Right cardiac atrium (tissue), 5 donors: ENCODE measurements at regions not wholly inside any gene's neighbourhood (a gene's known extent, or its start where the extent isn't known, plus 50 kb on each side); places are given as distances from the start of the nearest gene placed in this dataset.
"Not testable (repeated sequence)": the region's sequence is repeated elsewhere in the genome, so short reads cannot be mapped to it uniquely, and the experiment has no call there.

Experiments used
- ATAC-seq, 2 donors: fragments of 200-7000 bp; cut with Tn5 transposase; one replicate each; pipeline versions ENCODE4 v1.8.0 to v1.9.1; 2020; ENCODE audit warnings: moderate library complexity in 2 of 2, mild to moderate bottlenecking in 1 of 2
- DNase-seq, 3 donors: peaks; one replicate each; pipeline ENCODE4 v3.0.0-alpha.2; 2020
- H3K27ac ChIP-seq: one replicate; pipeline ENCODE4 v1.5.1; 2013; ENCODE audit warnings: mild to moderate bottlenecking, low read length, control low read depth, moderate library complexity
- H3K27me3 ChIP-seq: one replicate; pipeline ENCODE4 v1.6.1; 2013; ENCODE audit not compliant: control insufficient read depth, insufficient read depth
- H3K4me1 ChIP-seq: one replicate; pipeline ENCODE4 v1.6.1; 2013; ENCODE audit warnings: low read length; ENCODE audit not compliant: control insufficient read depth, insufficient read depth
- H3K4me3 ChIP-seq: one replicate; pipeline ENCODE4 v1.5.1; 2013; ENCODE audit warnings: low read length, control low read depth
- H3K9me3 ChIP-seq: one replicate; pipeline ENCODE4 v1.6.1; 2013; ENCODE audit warnings: low read length; ENCODE audit not compliant: control insufficient read depth
- WGBS: extraction: QIAGEN DNeasy Blood & Tissue Kit; methylation state at CpG from one replicate; pipeline ENCODE4 v1.1.7; 2013; 5-methylcytosine and 5-hydroxymethylcytosine counted together
- intact Hi-C, 4 donors: fragments of 100-400 bp; cut with DNase I; formaldehyde crosslinking; loops; one replicate each; pipeline versions ENCODE4 v1.11.0 to v1.14.0; 2022 to 2023
- donor health status: healthy with polysubstance abuse.
- donor health status: DM: no; HTN: yes; CAD: no.
- donor health status: DM: no; HTN: no; CAD: no.
- donor health status: DM: no; HTN: yes; CAD: no; lungs with severe emphysema.
- donor health status: DM: yes; HTN: yes; CAD: no.

GRCh38 chr11:134499990-134500389 lies 87.9 kb upstream of the B3GAT1 start:
- WGBS: 72% methylated on average over 8 of the region's 8 CpGs
- intact Hi-C loops: no loop called here
- H3K4me3 ChIP-seq: no peak overlapping the region
- no peaks in the 10 kb centered on the region for H3K9me3 ChIP-seq
- no peak overlapping the region for H3K27ac ChIP-seq
- ATAC-seq: no peak
- DNase-seq: no peak
- H3K27me3 ChIP-seq: no peaks in the 10 kb centered on the region
- no peaks in the 10 kb centered on the region for H3K4me1 ChIP-seq

GRCh38 chr11:134498326-134499139 lies 86.5 kb upstream of the B3GAT1 start:
- Histone ChIP-seq H3K27ac (no peak overlapping the region), H3K4me3 (no peak overlapping the region), H3K4me1 (no peaks in the 10 kb centered on the region), H3K27me3 (no peaks in the 10 kb centered on the region), H3K9me3 (no peaks in the 10 kb centered on the region)
- intact Hi-C loops: no loop called here
- 85% methylated on average over 19 of the region's 19 CpGs for WGBS
- ATAC-seq: peak in 1 of 2 donors; percentile 19
- no peak for DNase-seq

- H3K27me3 ChIP-seq: no peaks in the 10 kb centered on the region
- intact Hi-C loops: no loop called here
- H3K4me1 ChIP-seq: no peaks in the 10 kb centered on the region
- peak in 1 of 2 donors; percentile 52 for ATAC-seq
- no peaks in the 10 kb centered on the region for H3K9me3 ChIP-seq
- WGBS: 29% methylated on average over 5 of the region's 5 CpGs
- H3K4me3 ChIP-seq: no peak overlapping the region
- no peak overlapping the region for H3K27ac ChIP-seq
- no peak for DNase-seq
Measured at GRCh38 chr11:134497586-134497985, 85.5 kb upstream of the B3GAT1 start.

GRCh38 chr11:134496058-134496457 lies 84.0 kb upstream of the B3GAT1 start:
- intact Hi-C loops, H3K9me3 ChIP-seq, H3K4me1 ChIP-seq, H3K27ac ChIP-seq, H3K4me3 ChIP-seq, ATAC-seq, H3K27me3 ChIP-seq, DNase-seq: not testable (repeated sequence)
- 72% methylated on average over 2 of the region's 2 CpGs for WGBS

GRCh38 chr11:134494395-134494794 lies 82.4 kb upstream of the B3GAT1 start:
- H3K4me3 ChIP-seq, DNase-seq, ATAC-seq, H3K27me3 ChIP-seq, H3K27ac ChIP-seq, intact Hi-C loops, H3K4me1 ChIP-seq, H3K9me3 ChIP-seq: not testable (repeated sequence)
- 67% methylated on average over 2 of the region's 2 CpGs for WGBS

- H3K27me3 ChIP-seq, DNase-seq, ATAC-seq, H3K4me3 ChIP-seq, intact Hi-C loops, H3K4me1 ChIP-seq, H3K9me3 ChIP-seq, H3K27ac ChIP-seq: not testable (repeated sequence)
- 90% methylated on average over 2 of the region's 2 CpGs for WGBS
Measured at GRCh38 chr11:134492411-134492810, 80.4 kb upstream of the B3GAT1 start.

DNA sequence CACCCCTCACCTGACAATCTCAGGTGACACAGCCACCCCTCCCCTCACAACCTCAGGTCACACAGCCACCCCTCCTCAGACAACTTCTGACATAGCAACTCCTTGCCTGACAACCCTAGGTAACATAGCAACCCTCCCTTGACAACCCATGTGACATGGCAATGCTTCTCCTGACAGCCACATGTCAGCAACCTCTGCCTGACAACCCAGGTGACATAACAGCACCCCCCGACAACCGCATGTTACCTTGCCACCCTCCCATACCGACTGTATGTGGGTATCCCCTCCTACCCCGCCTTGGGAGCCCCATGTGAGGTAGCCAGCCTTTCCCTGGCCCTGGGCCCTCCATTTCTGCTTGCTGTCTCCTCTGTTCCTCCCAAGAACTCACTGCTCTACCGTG lies 77.7 kb upstream of the B3GAT1 start:
- DNase-seq (no peak), ATAC-seq (no peak)
- Histone ChIP-seq H3K27ac (no peak overlapping the region), H3K27me3 (no peaks in the 10 kb centered on the region), H3K4me3 (no peak overlapping the region), H3K4me1 (no peaks in the 10 kb centered on the region), H3K9me3 (no peaks in the 10 kb centered on the region)
- 65% methylated on average over 5 of the region's 5 CpGs for WGBS
- intact Hi-C loops: no loop called here

GRCh38 chr11:134488913-134489312 lies 76.9 kb upstream of the B3GAT1 start:
- Histone ChIP-seq H3K9me3 (no peaks in the 10 kb centered on the region), H3K4me1 (no peaks in the 10 kb centered on the region), H3K27ac (no peak overlapping the region), H3K27me3 (no peaks in the 10 kb centered on the region), H3K4me3 (no peak overlapping the region)
- 74% methylated on average over 9 of the region's 9 CpGs for WGBS
- intact Hi-C loops: no loop called here
- ATAC-seq (no peak), DNase-seq (no peak)

DNA sequence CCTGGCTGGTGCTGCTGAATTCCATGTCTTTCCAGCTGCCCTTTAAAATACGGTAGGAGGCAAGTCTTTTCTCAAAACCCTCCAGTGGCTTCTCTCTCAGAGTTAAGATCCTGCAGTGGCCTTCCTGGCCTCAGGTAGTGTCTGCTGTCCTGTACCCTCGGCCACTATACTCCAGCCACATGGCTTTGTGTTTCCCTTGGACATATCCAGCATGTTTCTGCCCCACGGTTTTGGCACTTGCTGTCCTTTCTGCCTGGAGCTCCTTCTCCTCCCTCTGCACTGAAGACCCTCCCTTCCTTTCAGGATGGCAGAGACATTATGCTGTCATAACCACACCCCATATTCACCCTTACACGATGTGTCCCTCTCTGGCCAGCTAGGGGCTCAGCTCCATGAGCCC lies 76.5 kb upstream of the B3GAT1 start:
- no peaks in the 10 kb centered on the region for H3K9me3 ChIP-seq
- intact Hi-C loops: no loop called here
- DNase-seq: no peak
- no peaks in the 10 kb centered on the region for H3K27me3 ChIP-seq
- ATAC-seq: no peak
- H3K27ac ChIP-seq: no peak overlapping the region
- 69% methylated on average over 4 of the region's 4 CpGs for WGBS
- H3K4me1 ChIP-seq: no peaks in the 10 kb centered on the region
- H3K4me3 ChIP-seq: no peak overlapping the region

GRCh38 chr11:134487696-134488095 lies 75.7 kb upstream of the B3GAT1 start:
- ATAC-seq (no peak), DNase-seq (no peak)
- 82% methylated on average over 3 of the region's 3 CpGs for WGBS
- no peak overlapping the region for H3K27ac ChIP-seq
- H3K27me3 ChIP-seq: no peaks in the 10 kb centered on the region
- no peaks in the 10 kb centered on the region for H3K9me3 ChIP-seq
- intact Hi-C loops: no loop called here
- H3K4me1 ChIP-seq: no peaks in the 10 kb centered on the region
- no peak overlapping the region for H3K4me3 ChIP-seq

DNA sequence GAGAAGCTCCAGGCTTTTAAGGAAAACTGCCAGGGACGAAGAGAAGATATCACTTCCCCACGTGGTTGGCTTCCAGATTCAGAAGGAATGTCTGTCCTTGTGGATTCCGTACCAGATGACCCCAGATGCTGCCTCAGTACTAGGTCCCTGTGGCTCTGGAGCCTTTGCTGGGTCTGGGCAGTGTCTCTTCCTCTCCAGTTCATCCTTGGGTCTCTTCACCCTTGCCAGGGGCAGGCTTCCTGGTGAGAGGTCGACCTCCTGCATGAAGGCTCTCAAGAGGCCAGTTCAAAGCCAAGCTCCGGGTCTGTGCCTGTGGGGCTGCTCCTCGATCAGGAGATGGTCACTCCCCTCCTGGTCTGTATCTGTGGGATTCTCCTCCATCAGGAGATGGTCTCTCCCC lies 74.7 kb upstream of the B3GAT1 start:
- no peaks in the 10 kb centered on the region for H3K27me3 ChIP-seq
- WGBS: 63% methylated on average over 6 of the region's 6 CpGs

DNA sequence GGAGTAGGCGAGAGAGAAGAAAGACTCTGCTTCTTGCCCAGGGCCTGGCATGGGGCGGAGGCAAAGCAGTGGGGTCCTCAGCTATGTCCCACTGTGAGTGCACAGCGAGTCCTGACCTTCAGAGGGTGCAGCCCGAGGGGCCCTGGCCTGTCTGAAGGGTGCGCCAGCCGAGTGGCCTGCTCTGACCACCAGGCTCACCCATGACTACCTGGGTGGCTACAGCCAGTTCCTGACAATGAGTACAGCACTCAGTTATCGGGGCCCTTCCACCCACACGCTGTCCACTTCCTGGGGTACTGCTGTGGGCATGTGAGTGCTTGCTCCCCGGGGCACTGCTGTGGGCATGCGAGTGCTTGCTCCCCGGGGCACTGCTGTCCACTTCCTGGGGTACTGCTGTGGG lies 74.1 kb upstream of the B3GAT1 start:
- intact Hi-C loops: no loop called here
- H3K9me3 ChIP-seq: no peaks in the 10 kb centered on the region
- DNase-seq: no peak
- no peaks in the 10 kb centered on the region for H3K27me3 ChIP-seq
- no peak for ATAC-seq
- H3K4me1 ChIP-seq: no peaks in the 10 kb centered on the region
- 83% methylated on average over 11 of the region's 11 CpGs for WGBS
- no peak overlapping the region for H3K4me3 ChIP-seq
- no peak overlapping the region for H3K27ac ChIP-seq

More for the DNA sequence above, 74.7 kb upstream of the B3GAT1 start:
- Histone ChIP-seq H3K27ac (no peak overlapping the region), H3K4me3 (no peak overlapping the region), H3K9me3 (no peaks in the 10 kb centered on the region), H3K4me1 (no peaks in the 10 kb centered on the region)
- DNase-seq: no peak
- intact Hi-C loops: no loop called here
- no peak for ATAC-seq
